HG02571 (cell line): ENCODE measurements at regions not wholly inside any gene's neighbourhood (a gene's known extent, or its start where the extent isn't known, plus 50 kb on each side); places are given as distances from the start of the nearest gene placed in this dataset.
"Not testable (repeated sequence)": the region's sequence is repeated elsewhere in the genome, so short reads cannot be mapped to it uniquely, and the experiment has no call there.

Experiments
- ATAC-seq: cut with Tn5 transposase; IDR thresholded peaks from one replicate; pipeline ENCODE4 v1.9.1; 2021; ENCODE audit warnings: mild to moderate bottlenecking, moderate library complexity; ENCODE audit not compliant: unreplicated experiment

DNA sequence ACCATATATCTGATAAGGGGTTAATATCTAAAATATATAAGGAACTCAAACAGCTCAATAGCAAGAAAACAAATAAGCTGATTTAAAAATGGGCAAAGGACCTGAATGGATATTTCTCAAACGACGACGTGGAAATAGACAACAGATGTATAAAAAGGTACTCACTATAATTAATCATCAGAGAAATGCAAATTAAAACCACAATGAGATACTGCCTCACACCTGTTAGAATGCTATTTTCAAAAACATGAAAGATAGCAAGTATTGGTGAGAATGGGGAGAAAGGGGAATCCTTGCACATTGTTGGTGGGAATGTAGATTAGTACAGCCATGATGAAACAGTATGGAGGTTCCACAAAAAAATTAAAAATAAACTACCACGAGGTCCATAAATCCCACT lies 163.2 kb downstream of the DKK1 start:
- peak; percentile 54 for ATAC-seq

DNA sequence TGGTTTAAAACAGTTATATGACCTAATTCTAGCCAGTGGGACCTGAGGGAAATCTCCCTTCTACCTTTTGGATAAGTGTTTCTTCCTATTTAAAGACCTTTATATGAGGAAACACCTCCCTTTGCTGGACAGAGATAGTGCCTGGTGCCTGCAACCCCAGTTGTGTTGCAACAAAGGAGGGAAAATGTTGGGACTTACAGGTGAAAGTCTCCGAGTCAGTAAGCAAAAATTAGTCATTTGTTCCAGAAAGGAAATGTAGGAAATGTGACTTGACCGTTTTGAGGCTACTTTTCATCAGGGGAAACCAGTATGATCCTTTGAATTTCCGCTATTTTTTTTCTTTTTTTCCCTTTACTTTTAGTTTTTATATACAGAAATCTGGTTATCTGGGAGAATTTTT lies 165.5 kb downstream of the DKK1 start:
- no peak for ATAC-seq

DNA sequence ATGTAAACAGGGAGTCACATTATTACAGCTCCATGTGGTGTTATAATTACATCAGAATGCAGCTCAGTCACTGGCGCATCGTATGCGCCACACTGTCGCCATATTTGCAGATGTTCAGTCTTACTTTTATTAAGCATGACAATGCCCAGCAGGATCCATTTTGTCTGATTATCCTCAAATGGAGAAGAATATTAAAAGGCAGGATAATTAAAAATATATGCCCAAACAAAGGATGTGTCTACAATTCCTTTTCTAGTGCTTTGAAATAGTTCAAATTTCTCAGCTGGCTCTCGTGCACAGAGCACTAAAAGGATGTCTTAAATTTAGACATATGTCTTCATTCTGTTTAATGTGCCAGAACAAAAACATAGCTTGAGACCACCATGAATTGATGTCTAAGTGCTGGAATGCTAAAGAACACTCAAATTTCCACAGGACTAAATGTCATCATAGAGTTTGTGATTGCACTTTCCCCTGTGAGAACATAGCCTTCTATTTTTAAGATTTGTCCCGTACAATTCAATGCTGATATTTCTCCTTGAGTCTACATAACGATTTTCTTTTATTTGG lies 168.0 kb downstream of the DKK1 start:
- ATAC-seq, result no peak

DNA sequence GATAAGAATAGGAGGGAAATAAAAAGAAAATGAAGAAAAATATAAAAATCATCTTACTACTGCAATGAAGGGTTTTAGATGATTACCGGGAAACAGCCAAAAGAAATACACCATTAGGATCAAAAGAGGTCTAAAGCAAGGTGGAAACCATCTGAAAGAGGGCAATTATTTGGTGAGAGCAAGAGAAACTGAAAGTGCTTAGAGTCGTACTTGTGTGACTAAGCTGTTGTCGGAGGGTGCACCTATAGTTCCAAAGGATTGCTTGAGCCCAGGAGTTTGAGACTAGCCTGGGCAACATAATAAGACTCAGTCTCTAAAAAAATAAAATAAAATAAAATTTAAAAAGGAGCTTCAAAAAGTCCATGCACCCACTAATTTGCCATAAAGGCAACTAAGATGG lies 169.5 kb downstream of the DKK1 start:
- ATAC-seq, result peak; percentile 82

DNA sequence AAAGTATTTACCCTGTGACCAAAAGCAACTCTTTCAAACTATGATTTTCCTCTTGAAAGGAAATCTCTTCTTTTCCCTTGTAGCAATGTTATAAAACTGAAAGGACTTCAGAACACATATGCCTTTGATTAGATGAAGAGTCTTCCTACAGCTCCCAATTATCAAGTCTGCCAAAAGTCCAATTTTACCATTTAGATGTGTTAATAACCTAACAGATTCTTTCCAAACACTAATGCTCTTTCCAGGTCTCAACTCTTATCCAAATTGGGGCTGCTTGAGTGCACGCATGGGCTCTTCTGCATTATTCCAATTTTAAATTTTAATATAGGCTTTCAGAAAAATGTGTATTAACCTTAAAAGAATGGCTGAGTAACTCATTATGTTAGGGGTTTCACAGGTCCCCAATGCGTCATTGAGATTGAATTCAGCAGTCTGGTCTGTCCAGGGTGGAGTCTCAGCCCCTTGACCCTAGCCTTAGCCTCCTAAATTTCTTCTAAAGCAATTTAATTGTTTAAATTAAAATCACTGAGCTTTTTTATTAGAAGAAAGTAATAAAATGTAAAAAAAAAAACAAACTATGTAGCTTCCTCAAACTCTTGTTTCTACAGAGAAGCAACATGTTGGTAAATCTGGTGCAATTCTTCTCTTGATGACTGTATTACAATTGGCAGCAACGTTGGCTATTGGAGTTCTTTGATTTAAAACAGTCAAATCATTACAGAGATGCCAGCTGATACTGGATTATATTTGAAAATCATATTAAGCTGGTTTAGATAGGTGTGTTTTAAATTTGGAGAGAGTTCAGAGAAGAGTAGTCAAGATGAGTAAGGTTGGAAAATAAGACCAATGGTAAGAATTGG lies 170.4 kb downstream of the DKK1 start:
- ATAC-seq, result no peak

DNA sequence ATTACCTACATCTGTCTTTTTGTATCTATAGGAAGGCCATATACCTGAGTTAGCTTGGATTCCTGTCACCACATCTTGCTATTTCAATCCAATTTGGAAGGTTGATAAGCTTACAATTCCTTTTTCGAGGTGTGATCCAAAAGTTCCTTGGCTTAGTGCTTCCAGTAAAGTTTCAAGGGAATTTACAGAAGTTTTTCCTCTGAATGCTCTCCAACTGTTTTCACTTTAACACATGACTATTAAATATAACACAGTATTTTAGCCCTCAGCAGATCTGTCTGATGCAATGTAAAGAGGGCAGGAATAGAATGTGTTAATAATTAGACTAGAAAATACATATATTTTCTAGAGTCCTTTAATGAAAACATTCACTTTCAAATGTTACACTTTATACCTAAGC lies 171.4 kb downstream of the DKK1 start:
- ATAC-seq, result no peak

DNA sequence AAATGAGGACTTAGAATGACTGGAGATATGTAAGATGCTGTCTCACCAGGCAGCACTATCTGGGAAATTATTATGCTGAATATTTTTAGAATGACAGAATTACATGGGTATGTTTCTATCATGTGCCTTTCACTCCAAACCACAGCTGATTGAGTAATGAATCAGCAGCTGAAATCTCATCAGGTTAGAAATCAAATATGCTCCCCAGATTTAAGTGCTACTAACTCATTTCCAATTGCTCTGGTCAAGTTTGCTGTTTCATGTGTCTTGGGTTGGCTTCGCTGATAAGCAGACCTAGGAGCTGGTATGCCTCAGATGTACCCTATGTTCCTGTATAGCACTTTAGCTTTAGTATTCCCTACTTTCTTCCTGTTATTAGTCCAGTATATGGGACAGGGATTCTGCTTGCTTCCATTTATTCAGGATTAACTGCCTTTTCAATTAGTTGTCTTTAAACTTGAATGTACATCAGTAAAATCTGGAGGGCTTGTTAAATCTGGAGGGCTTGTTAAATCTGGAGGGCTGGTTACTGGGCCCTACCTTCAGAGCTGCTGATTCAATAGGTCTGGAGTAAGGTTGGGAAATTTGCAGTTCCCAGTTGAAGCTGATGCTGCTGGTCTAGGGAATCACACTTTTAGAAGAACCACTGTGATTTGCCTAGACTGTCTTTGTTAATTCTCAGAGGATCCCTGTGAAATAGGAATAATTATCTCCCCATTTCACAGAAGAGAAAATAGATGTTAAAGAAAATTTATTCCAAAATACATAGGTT lies 172.9 kb downstream of the DKK1 start:
- ATAC-seq, result no peak

DNA sequence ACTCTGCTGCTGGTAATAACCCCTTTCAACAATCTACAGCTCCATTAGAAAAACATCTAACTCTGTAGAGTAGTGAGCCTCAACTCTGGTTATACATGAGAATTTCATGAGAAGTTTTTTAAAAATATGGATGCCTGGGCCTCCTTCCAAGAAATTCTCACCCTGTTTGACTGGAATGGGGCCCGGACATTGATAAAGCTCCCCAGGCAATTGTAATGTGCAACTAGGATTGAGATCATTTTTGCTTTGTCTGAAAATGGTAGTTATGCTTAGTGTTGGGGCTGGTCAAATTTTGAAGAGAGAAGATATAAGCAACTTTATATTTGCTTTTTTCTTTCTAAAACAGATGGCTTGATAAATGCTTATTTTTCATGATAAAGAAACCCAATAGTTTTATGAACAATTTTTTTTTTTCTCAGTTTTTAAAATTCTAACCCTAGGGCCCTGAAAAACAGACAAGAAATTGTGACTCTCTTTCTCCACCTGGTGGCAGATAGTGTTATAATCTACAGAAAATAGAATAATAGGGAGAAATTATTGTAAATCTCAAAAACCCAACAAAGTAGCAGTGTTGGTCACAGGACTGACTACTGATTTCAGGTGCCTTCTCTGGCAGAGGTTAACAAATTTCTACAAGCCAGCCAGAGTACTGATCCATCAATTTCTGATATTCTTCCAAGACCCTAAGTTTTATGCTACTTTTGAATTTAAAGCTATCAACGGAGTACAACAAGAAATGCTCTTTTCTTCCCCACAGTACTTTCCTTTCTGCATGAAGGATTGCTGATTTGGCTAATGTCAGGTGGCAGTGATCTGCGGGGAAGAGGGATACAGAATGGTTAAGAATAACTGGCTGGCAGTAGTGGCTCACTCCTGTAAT lies 174.8 kb downstream of the DKK1 start:
- no peak for ATAC-seq

DNA sequence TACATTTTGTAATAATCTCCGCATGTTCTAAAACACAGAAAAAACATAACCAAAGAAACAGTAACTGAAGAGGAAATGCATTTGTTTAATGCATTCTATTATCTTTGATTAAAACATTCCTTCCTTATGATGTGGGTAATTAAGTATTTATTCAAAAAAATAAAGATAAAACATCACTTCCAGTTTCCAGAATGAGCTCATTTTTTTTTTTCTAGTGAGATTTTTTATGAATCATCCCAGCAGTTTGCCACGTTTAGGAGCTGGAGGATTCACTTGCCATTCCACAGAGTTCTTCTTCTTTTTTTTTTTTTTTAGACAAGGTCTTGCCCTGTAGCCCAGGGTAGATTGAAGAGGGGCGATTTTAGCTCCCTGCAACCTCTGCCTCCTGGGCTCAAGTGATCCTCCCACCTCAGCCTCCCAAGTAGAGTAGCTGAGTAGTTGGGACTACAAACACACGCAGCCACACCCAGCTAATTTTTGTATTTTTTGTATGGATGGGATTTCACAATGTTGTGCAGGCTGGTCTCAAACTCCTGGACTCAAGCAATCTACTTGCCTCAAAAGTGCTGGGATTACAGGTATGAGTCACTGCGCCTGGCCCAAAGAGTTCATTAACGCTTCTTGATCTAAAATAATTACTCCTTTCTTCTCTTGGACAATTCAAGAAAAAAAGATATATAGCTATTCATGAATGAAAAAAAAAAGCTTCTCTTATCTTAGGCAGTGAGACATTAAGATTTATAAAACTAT lies 177.3 kb downstream of the DKK1 start:
- no peak for ATAC-seq

DNA sequence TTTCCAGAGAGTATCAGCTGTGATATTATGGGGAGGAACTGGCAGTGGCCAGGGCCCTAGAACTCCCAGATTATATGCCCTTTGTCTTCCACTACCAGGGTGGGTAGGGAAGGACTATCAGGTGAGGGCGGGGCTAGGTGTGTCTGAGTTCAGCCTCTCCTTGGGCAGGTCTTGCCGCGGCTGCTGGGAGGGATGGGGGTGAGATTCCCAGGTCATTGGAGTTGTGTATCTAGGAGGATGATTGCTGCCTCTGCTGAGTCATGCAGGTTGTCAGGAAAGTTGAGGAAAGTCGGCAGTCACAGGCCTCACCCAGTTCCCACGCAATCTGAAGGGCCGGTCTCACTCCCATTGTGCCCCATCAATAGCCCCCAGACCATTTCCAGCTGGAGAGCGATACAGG lies 185.2 kb downstream of the DKK1 start:
- ATAC-seq, result no peak

DNA sequence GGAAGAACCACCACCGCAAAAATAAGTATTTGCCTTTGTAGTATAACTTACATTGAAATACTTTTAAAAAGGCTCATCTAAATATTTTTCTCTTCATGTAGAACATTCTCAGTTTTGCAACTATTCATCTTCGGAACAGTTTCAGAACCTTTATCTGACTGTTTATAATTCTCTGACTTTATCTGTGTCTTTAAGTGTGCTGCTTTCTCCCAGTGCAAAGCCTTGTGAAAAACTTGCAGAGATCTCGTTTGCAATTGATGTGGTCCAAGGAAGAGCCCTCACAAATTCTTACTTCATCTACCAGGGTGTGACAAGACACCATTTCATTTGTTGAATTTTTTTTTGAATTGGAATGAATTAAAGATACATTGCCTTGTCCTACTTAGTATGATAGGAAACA lies 186.4 kb downstream of the DKK1 start:
- ATAC-seq, result no peak

DNA sequence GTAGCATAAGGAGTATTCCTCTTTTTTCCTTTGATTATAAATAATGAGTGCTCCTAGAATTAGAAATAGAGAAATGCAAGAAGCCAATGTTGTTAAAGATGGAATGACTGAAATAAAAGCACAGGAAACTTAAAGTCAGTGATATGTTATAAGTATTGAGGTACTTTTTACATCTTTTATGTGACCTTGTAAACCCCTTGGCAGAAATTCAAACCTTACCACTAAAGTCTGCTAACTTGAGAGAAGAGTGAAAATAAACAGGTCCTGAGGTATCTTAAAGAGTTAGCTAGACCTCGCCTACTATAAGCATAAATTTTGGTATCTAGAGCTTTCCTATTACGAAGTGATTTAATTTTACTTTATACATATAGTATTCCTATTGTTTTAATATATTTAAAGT lies 188.2 kb downstream of the DKK1 start:
- ATAC-seq, result no peak

DNA sequence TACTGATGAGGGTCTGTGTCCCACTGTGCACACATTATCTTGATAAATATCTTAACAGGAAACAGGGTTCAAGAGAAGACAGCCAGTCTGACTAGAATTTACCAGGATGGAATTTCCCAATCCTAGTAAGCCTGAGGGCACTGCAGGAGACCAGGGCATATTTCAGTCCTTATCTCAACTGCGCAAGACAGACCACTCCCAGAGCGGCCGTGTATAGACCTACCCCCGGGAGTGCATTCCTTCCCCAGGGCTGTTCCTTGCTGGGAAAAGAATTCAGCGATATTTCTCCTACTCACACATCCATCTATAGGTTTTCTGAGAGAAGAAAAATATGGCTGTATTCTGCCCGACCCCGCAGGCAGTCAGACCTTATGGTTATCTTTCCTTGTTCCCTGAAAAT lies 191.3 kb downstream of the DKK1 start:
- not testable (repeated sequence) for ATAC-seq

DNA sequence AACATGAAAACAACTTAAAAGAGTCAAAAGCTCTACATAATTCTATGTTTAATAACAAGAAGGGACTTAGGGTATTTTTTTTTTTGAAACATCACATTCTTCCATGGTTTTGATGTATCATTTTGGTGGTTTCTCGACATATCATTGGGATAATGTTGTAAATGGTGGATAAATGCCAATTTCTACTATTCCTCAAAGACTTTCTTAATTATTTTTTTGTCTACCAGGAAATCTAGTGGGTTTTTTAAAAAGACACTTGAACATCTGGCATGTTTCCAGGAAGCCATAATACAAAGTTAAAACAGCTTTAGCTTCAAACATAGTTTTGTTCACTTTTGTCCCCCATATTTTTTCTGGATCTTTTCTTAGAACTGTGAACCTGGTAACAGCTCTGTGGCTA lies 200.4 kb downstream of the DKK1 start:
- ATAC-seq, result no peak

DNA sequence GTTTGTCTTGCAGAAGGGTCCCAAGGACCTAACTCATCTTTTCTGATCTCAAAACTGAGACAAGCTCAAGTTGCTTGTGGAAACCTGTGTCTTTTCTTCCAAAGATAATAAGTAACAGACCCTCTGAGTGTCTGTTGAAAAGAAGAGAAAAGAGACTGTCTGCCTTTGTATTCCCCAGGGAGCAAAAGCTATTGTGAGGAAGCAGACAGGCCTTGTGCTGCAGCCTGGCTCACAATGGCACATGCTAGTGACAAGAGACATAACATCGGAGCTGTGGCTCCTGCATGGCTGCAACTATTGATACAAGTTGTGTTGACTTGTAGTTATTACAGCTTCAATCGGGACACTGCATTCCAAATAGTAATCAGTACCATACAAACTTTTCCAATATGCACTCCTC lies 202.9 kb downstream of the DKK1 start:
- ATAC-seq, result no peak

DNA sequence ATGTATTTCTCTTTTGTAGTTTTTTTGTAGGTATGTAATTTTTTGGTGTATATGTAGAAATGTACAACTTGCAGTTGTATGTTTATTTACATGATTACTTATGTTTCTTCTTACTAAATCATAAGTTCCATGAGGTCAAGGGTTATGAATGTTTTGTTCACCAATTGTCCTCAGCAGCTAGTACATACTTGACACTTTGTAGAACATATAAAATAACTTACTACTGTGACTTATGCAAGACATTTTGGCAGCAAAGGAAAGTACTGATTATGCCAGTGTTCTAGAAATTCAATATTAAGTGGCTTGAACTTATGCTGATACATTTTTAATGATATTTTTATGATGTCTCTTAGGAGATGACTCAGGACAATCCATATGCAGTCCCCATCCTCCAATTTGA lies 209.6 kb downstream of the DKK1 start:
- no peak for ATAC-seq

DNA sequence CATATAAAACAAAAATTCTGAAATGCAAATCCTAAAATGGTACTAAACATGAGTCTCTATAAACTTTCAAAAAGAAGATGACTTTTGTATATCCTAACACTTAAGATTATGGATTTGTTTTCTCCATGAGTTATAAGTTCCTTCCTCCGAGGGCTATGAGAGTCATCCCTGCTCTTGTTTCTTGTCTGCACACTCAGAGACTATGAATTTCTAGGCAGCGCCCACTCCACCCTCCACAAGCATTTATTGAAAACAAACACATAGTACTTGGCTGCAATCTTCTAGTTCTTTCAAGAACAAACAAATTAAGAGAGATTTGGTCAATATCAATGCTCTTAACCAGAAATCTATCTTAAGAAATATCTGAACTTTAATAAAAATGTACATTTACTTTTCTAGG lies 211.7 kb downstream of the DKK1 start:
- no peak for ATAC-seq

DNA sequence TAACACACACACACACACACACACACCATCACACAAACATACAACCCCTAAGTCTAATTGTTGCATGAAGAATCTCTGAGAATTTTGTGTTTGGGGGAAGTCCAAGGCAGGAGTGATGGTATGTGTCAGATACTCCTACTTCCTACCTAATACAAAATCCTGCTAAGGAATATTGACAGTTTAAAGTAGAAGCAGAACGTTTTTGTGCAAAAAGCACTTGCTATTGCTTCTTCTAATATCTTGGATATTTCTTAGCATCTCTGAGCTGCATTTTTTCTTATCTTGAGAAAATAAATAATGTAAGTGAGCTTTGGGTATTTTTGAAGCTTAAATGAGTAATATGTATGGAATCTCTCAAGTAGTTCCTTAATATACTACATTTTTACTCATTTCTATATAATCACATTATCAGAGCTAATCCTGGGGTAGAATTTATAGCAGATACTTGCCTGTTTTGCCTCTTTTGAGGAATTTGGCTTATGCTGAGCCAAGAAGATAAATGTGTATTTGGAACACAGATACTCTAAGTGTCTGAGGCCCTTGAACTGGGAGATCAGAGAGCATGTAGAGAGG lies 212.3 kb downstream of the DKK1 start:
- no peak for ATAC-seq

DNA sequence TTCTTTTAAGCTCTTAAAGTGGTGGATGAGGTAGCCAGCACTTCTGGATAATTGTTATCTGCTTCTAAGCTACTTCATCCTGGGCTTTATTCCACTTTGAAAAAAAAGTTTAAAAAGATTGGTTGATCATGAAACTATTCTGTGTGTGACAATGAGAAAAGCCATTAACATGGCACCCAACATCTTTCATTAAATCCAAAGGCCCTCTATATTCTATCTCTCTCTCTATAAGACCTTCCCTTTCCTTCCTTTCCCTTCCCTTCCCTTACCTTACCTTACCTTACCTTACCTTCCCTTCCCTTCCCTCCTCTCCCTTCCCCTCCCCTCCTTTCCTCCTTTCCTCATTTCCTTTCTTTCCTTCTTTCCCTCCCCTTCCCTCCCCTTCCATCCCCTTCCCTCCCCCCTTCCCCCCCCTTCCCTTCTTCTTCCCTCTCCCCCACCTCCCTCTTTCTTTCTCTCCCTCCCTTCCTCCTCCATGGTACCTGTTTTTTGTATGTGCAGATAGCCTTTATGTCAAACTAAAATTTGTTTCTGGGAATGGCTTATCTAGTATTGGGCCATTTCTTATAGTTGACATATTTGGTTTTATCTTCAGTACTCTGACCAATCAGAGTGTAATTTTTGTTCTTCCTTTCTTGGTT lies 218.7 kb downstream of the DKK1 start:
- no peak for ATAC-seq

DNA sequence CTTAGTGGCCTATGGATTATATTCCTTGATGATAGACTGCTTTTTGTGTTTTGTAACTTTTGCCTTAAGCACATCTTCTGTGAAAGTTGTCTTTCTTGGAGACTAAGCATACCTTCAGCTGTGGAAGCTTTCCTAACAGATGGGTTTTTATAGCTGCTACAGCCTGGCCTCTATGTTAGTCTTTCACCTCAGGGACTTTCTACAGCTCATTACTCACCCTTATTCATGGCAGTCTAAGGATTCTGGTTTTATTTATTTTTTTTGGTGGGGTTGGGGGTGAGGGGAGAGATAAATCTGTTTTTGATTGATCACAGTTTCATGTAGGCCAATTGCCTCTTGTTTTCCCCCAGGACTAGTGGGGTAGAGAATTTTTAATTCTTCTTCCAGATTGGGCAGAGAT lies 219.9 kb downstream of the DKK1 start:
- ATAC-seq, result no peak
